OCI-LY3 (cell line): ENCODE measurements at regions not wholly inside any gene's neighbourhood (a gene's known extent, or its start where the extent isn't known, plus 50 kb on each side); places are given as distances from the start of the nearest gene placed in this dataset.

Source experiments
- H2AFZ ChIP-seq: fragments of 200-600, 300-600 bp; shearing (Covaris generic); 2 replicates; pipeline ENCODE4 v1.6.0; 2014; ENCODE audit warnings: antibody characterized with exemption, low read depth, low read length
- H3K27ac ChIP-seq: fragments of 200-600, 300-600 bp; sonication (generic); 2 replicates; pipeline ENCODE4 v1.5.1; 2014; ENCODE audit warnings: mild to moderate bottlenecking, low read length, moderate library complexity, mixed read lengths
- H3K27me3 ChIP-seq: fragments of 200-600, 300-600 bp; sonication (generic); 2 replicates; pipeline ENCODE4 v1.6.1; 2014; ENCODE audit warnings: low read depth, low read length, mixed read lengths
- H3K36me3 ChIP-seq: fragments of 200-600, 300-600 bp; sonication (generic); replicated peaks from 2 replicates; pipeline ENCODE3; 2014; ENCODE audit warnings: low read depth, low read length, mixed read lengths
- H3K4me1 ChIP-seq: fragments of 300-600, 200-600 bp; sonication (generic); 2 replicates; pipeline ENCODE4 v1.6.1; 2014; ENCODE audit warnings: low read length, mixed read lengths
- H3K4me2 ChIP-seq: fragments of 200-600, 300-600 bp; sonication (generic); 2 replicates; pipeline ENCODE4 v1.6.1; 2014; ENCODE audit warnings: low read length, mixed read lengths
- H3K4me3 ChIP-seq: fragments of 300-600, 200-600 bp; sonication (generic); 2 replicates; pipeline ENCODE4 v1.5.1; 2014; ENCODE audit warnings: antibody characterized with exemption, mild to moderate bottlenecking, low read length, moderate library complexity
- H3K79me2 ChIP-seq: fragments of 300-600, 200-600 bp; shearing (Covaris generic); 2 replicates; pipeline ENCODE4 v1.6.1; 2014; ENCODE audit warnings: mild to moderate bottlenecking, low read length, mixed read lengths
- H3K9ac ChIP-seq: fragments of 300-600, 200-600 bp; shearing (Covaris generic); 2 replicates; pipeline ENCODE4 v1.6.0; 2014; ENCODE audit warnings: mild to moderate bottlenecking, low read length, moderate library complexity
- H3K9me3 ChIP-seq: fragments of 200-600, 300-600 bp; shearing (Covaris generic); 2 replicates; pipeline ENCODE4 v1.6.1; 2014; ENCODE audit warnings: low read length, mixed read lengths; ENCODE audit not compliant: insufficient read depth
- H4K20me1 ChIP-seq: fragments of 200-600, 300-600 bp; sonication (generic); 2 replicates; pipeline ENCODE4 v1.6.1; 2016; ENCODE audit warnings: low read length, mixed read lengths; ENCODE audit not compliant: insufficient read depth
- CTCF ChIP-seq: fragments of 200-600, 300-600 bp; sonication (generic); IDR thresholded peaks from 2 replicates; pipeline ENCODE4 v1.5.1; 2014; ENCODE audit warnings: antibody characterized with exemption, low read length, low read depth
- EZH2phosphoT487 ChIP-seq: fragments of 200-600 bp; shearing (Covaris generic); IDR thresholded peaks from 2 replicates; pipeline ENCODE4 v1.6.1; 2018; ENCODE audit warnings: antibody characterized with exemption, mixed run types, low read depth

GRCh38 chr13:55615081-55615480 is 1525.6 kb upstream of the PRR20A start:
- H3K36me3 ChIP-seq, result no peaks in the 10 kb centered on the region
- no peaks in the 10 kb centered on the region for H3K27me3 ChIP-seq
- no peak overlapping the region for H3K4me2 ChIP-seq
- H3K4me1 ChIP-seq, result no peaks in the 10 kb centered on the region
- no peak overlapping the region for H3K27ac ChIP-seq
- H3K9me3 ChIP-seq, result no peaks in the 10 kb centered on the region
- H2AFZ ChIP-seq, result no peak overlapping the region
- no peak overlapping the region for H3K9ac ChIP-seq
- TF ChIP-seq EZH2phosphoT487 (no peak), CTCF (no peak)
- no peaks in the 10 kb centered on the region for H4K20me1 ChIP-seq
- no peak overlapping the region for H3K4me3 ChIP-seq
- H3K79me2 ChIP-seq, result no peaks in the 10 kb centered on the region

- Histone ChIP-seq H3K4me3 (no peak overlapping the region), H3K27me3 (no peaks in the 10 kb centered on the region), H3K9ac (no peak overlapping the region), H3K79me2 (no peaks in the 10 kb centered on the region), H4K20me1 (no peaks in the 10 kb centered on the region), H3K36me3 (no peaks in the 10 kb centered on the region), H3K4me2 (no peak overlapping the region), H3K4me1 (no peaks in the 10 kb centered on the region), H3K9me3 (no peaks in the 10 kb centered on the region), H3K27ac (no peak overlapping the region), H2AFZ (no peak overlapping the region)
- no peak for TF ChIP-seq EZH2phosphoT487
Observed at GRCh38 chr13:55617241-55617640, 1523.5 kb upstream of the PRR20A start.

- no peak overlapping the region for H3K27ac ChIP-seq
- H4K20me1 ChIP-seq, result no peaks in the 10 kb centered on the region
- no peak overlapping the region for H3K4me2 ChIP-seq
- H3K27me3 ChIP-seq, result no peaks in the 10 kb centered on the region
- H3K4me1 ChIP-seq, result no peaks in the 10 kb centered on the region
- H3K9ac ChIP-seq, result no peak overlapping the region
- H3K79me2 ChIP-seq, result no peaks in the 10 kb centered on the region
- H3K4me3 ChIP-seq, result no peak overlapping the region
- TF ChIP-seq EZH2phosphoT487 (no peak), CTCF (no peak)
- no peaks in the 10 kb centered on the region for H3K9me3 ChIP-seq
- H3K36me3 ChIP-seq, result no peaks in the 10 kb centered on the region
- H2AFZ ChIP-seq, result no peak overlapping the region
Observed at GRCh38 chr13:55627221-55627620, 1513.5 kb upstream of the PRR20A start.

GRCh38 chr13:55632402-55632801 is 1508.3 kb upstream of the PRR20A start:
- Histone ChIP-seq H3K36me3 (peaks cover 4% of the 10 kb centered on the region), H3K27me3 (no peaks in the 10 kb centered on the region), H3K4me1 (no peaks in the 10 kb centered on the region), H3K27ac (no peak overlapping the region), H2AFZ (no peak overlapping the region), H3K9ac (no peak overlapping the region), H4K20me1 (no peaks in the 10 kb centered on the region), H3K4me2 (no peak overlapping the region), H3K4me3 (no peak overlapping the region), H3K9me3 (peaks cover 5% of the 10 kb centered on the region; the same call in 1 of the 2 replicates), H3K79me2 (no peaks in the 10 kb centered on the region)
- no peak for TF ChIP-seq CTCF
- no peak for TF ChIP-seq EZH2phosphoT487

GRCh38 chr13:55649485-55649884 is 1491.2 kb upstream of the PRR20A start:
- TF ChIP-seq CTCF, result no peak
- no peak for TF ChIP-seq EZH2phosphoT487
- H3K4me2 ChIP-seq, result no peak overlapping the region
- H3K27me3 ChIP-seq, result no peaks in the 10 kb centered on the region

More at GRCh38 chr13:55649485-55649884, 1491.2 kb upstream of the PRR20A start:
- Histone ChIP-seq H3K79me2 (no peaks in the 10 kb centered on the region), H3K4me1 (no peaks in the 10 kb centered on the region), H3K36me3 (no peaks in the 10 kb centered on the region), H3K9ac (no peak overlapping the region), H4K20me1 (no peaks in the 10 kb centered on the region), H3K9me3 (no peaks in the 10 kb centered on the region), H2AFZ (no peak overlapping the region), H3K27ac (no peak overlapping the region), H3K4me3 (no peak overlapping the region)
